Mucosa of stomach (tissue), 1 donor: ENCODE measurements at regions not wholly inside any gene's neighbourhood (a gene's known extent, or its start where the extent isn't known, plus 50 kb on each side); places are given as distances from the start of the nearest gene placed in this dataset.

Experiments used
- H3K27me3 ChIP-seq: one replicate; pipeline ENCODE4 v1.7.0; 2013; ENCODE audit warnings: mild to moderate bottlenecking, low read length; ENCODE audit not compliant: control insufficient read depth, insufficient read depth
- H3K36me3 ChIP-seq: one replicate; pipeline ENCODE4 v1.7.0; 2013; ENCODE audit warnings: low read length; ENCODE audit not compliant: control insufficient read depth, insufficient read depth
- H3K4me1 ChIP-seq: one replicate; pipeline ENCODE4 v1.7.0; 2013; ENCODE audit warnings: mild to moderate bottlenecking, low read length; ENCODE audit not compliant: control insufficient read depth, insufficient read depth
- H3K4me3 ChIP-seq: one replicate; pipeline ENCODE4 v1.7.0; 2013; ENCODE audit warnings: low read length
- H3K9ac ChIP-seq: one replicate; pipeline ENCODE4 v1.7.0; 2013; ENCODE audit warnings: mild to moderate bottlenecking, low read length, moderate library complexity
- H3K9me3 ChIP-seq: one replicate; pipeline ENCODE4 v1.7.0; 2013; ENCODE audit warnings: mild to moderate bottlenecking, low read length, moderate library complexity; ENCODE audit not compliant: control insufficient read depth
- donor health status: Pancreatic carcinoma.

GRCh38 chr4:104941661-104942062 is 205.0 kb upstream of the TET2 start:
- Histone ChIP-seq H3K4me3 (no peak overlapping the region), H3K36me3 (no peaks in the 10 kb centered on the region), H3K4me1 (no peaks in the 10 kb centered on the region), H3K9me3 (no peaks in the 10 kb centered on the region), H3K27me3 (no peaks in the 10 kb centered on the region), H3K9ac (no peak overlapping the region)

- Histone ChIP-seq H3K27me3 (no peaks in the 10 kb centered on the region), H3K4me3 (no peak overlapping the region), H3K4me1 (no peaks in the 10 kb centered on the region), H3K9ac (no peak overlapping the region), H3K36me3 (no peaks in the 10 kb centered on the region), H3K9me3 (no peaks in the 10 kb centered on the region)
Measured at GRCh38 chr4:104942990-104943743, 203.5 kb upstream of the TET2 start.

DNA sequence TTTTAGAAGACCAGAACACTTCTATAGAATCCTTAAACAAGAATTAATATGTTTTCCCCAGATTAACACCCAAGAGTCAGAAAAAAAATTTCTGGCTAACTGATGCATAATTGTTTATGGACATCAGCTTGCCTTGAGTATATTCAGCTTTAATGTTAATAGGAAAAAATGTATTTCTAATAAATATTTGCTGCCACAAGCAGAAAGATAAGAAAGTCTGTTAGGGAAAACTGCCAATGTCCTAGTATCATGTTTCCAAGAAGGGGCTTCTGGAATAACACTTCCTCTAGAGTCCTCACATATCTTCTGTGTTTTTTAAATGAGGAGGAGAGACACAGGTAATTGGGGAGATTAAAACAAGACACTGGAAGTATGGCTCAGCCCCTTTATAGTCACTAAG is 202.1 kb upstream of the TET2 start:
- Histone ChIP-seq H3K4me1 (no peaks in the 10 kb centered on the region), H3K9me3 (no peaks in the 10 kb centered on the region), H3K9ac (no peak overlapping the region), H3K27me3 (no peaks in the 10 kb centered on the region), H3K4me3 (no peak overlapping the region), H3K36me3 (no peaks in the 10 kb centered on the region)

DNA sequence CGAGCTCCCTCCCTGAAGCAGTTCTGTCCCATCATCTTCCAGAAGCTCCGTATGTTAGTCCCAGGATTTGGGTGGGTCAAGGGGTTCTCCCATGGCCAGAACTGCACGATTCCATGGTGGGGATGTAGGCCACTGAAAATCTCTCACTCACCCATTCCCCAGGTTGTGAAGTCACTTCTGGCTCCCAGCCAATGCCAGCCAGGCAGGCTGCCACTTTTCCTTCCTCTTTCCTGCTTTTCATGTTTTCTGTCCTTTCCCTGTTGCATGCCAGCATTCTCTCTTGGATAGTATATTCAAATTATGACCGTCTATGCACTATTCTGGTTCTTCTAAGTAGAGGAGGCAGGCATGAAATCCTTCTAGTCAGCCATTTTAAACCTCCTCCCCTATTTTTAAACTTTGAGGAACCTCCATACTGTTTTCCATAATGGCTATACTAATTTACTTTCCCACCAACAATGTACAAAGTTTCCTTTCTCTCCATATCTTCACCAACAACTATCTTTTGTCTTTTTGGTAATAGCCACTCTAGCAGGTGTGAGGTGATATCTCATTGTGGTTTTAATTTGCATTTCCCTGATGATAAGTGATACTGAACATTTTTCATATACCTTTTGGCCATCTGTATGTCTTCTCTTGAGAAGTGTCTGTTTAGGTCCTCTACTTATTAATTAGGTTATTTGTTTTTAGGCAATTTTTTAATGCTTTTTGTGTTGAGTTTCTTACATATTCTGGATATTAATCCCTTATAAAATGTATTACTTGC is 182.1 kb upstream of the TET2 start:
- Histone ChIP-seq H3K4me1 (peaks cover 8% of the 10 kb centered on the region), H3K27me3 (no peaks in the 10 kb centered on the region), H3K4me3 (no peak overlapping the region)

GRCh38 chr4:104966349-104967033 is 180.2 kb upstream of the TET2 start:
- Histone ChIP-seq H3K9me3 (no peaks in the 10 kb centered on the region), H3K27me3 (no peaks in the 10 kb centered on the region), H3K9ac (peak overlapping the region; percentile 66), H3K36me3 (no peaks in the 10 kb centered on the region), H3K4me3 (peak overlapping the region; percentile 23), H3K4me1 (peaks cover 8% of the 10 kb centered on the region)

More for the DNA sequence above, 182.1 kb upstream of the TET2 start:
- no peaks in the 10 kb centered on the region for H3K36me3 ChIP-seq
- H3K9ac ChIP-seq: no peak overlapping the region
- no peaks in the 10 kb centered on the region for H3K9me3 ChIP-seq

GRCh38 chr4:104967034-104967401 is 179.7 kb upstream of the TET2 start:
- H3K9ac ChIP-seq: peak overlapping the region; percentile 66
- peaks cover 8% of the 10 kb centered on the region for H3K4me1 ChIP-seq
- H3K4me3 ChIP-seq: peak overlapping the region; percentile 23
- no peaks in the 10 kb centered on the region for H3K27me3 ChIP-seq
- no peaks in the 10 kb centered on the region for H3K9me3 ChIP-seq
- no peaks in the 10 kb centered on the region for H3K36me3 ChIP-seq

DNA sequence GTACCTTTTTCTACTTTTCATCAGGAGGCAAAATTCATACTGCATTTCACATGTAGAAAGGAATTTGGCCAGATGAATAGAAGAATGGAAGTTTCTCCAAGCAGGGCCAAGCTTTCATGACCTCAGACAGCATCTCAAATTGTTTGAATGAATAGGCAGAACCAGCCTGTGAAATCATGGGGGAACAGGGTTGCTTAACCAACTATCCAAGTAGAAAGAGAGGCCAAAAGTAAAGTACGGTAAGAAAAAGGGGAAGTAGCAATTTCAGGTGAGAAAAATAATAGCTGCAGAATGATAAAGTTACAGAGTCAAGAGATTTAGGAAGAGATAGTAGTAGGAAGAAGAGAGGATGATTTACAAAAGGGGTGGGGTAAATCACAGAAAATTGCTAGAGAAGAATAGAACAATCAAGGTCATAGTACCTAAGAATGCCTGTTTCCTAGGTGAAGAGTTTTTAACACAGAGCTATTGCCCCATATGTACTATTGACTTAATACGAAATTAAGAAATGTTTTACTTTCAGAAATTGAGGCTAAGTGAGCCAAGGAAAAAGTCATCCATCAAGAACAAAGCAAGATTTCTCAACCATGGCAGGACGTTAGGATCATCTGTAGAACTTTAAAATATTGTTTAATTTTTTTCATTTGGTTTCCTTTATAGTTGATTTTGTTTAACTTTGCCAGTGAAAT is 177.1 kb upstream of the TET2 start:
- H3K4me3 ChIP-seq: no peak overlapping the region
- H3K9ac ChIP-seq: no peak overlapping the region
- H3K4me1 ChIP-seq: peaks cover 8% of the 10 kb centered on the region
- no peaks in the 10 kb centered on the region for H3K9me3 ChIP-seq
- H3K36me3 ChIP-seq: no peaks in the 10 kb centered on the region
- no peaks in the 10 kb centered on the region for H3K27me3 ChIP-seq

DNA sequence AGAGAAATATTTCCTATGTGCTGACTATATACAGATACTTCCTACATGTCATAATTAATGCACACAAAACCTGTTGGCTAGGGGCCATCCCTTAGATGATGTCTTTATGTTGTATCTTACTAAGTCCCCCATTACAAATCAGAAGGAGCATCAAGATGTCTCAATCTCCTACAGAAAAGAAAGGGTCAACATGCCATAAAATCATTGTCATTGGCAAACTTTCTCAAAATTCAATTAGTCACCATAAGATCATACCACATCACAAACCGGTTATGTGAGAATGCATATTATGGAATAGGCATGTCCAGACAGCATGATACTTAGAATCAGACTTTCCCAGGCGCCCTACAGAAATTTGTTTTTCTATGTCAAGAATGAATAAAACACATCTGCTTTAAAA is 175.2 kb upstream of the TET2 start:
- Histone ChIP-seq H3K27me3 (no peaks in the 10 kb centered on the region), H3K4me3 (no peak overlapping the region), H3K4me1 (peaks cover 8% of the 10 kb centered on the region)

GRCh38 chr4:104973708-104974107 is 173.0 kb upstream of the TET2 start:
- H3K4me3 ChIP-seq: no peak overlapping the region
- no peaks in the 10 kb centered on the region for H3K4me1 ChIP-seq
- no peaks in the 10 kb centered on the region for H3K36me3 ChIP-seq
- no peak overlapping the region for H3K9ac ChIP-seq
- no peaks in the 10 kb centered on the region for H3K27me3 ChIP-seq
- H3K9me3 ChIP-seq: no peaks in the 10 kb centered on the region

More for the DNA sequence above, 175.2 kb upstream of the TET2 start:
- Histone ChIP-seq H3K36me3 (no peaks in the 10 kb centered on the region), H3K9me3 (no peaks in the 10 kb centered on the region), H3K9ac (no peak overlapping the region)

DNA sequence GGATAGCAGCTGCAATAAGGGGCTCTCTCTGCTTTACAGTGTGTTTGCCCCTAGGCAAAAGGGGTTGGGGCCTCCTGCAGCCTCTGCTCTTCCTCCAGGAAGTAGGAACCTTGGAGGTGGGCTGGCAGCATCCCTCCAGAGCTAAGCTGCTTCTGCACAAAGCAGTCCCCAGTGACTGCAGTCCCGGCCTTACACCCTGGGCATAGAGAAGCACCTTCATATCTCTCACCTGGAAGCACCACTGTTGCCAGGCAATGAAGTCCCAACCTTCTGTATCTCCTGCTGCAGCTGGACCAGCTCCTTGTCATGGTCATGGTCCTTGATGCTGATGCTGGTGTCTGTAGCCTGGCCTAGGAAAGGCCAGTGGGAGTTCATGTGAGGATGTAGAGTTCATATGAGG is 171.1 kb upstream of the TET2 start:
- H3K36me3 ChIP-seq: no peaks in the 10 kb centered on the region
- no peaks in the 10 kb centered on the region for H3K4me1 ChIP-seq
- no peaks in the 10 kb centered on the region for H3K27me3 ChIP-seq
- H3K9me3 ChIP-seq: no peaks in the 10 kb centered on the region
- no peak overlapping the region for H3K4me3 ChIP-seq
- no peak overlapping the region for H3K9ac ChIP-seq

- Histone ChIP-seq H3K27me3 (no peaks in the 10 kb centered on the region), H3K4me3 (no peak overlapping the region), H3K9ac (no peak overlapping the region), H3K9me3 (no peaks in the 10 kb centered on the region), H3K4me1 (no peaks in the 10 kb centered on the region), H3K36me3 (no peaks in the 10 kb centered on the region)
Measured at GRCh38 chr4:104976262-104976661, 170.4 kb upstream of the TET2 start.
